ENCODE measurements at regions not wholly inside any gene's neighbourhood (a gene's known extent, or its start where the extent isn't known, plus 50 kb on each side); places are given as distances from the start of the nearest gene placed in this dataset.

- no peak overlapping the region for H3K27ac ChIP-seq
- no peaks in the 10 kb centered on the region for H3K27me3 ChIP-seq (replicated peaks)
- no peak overlapping the region for H3K4me3 ChIP-seq (ENCODE audit: low read depth, low read length)
- no peak for DNase-seq
- in situ Hi-C loops (cut with HindIII; ENCODE audit: low pct_ligation_motif_present, low sequenced_read_pairs) = no loop called here
- no peaks in the 10 kb centered on the region for H3K36me3 ChIP-seq (replicated peaks)
- TF ChIP-seq, protein P1, sequence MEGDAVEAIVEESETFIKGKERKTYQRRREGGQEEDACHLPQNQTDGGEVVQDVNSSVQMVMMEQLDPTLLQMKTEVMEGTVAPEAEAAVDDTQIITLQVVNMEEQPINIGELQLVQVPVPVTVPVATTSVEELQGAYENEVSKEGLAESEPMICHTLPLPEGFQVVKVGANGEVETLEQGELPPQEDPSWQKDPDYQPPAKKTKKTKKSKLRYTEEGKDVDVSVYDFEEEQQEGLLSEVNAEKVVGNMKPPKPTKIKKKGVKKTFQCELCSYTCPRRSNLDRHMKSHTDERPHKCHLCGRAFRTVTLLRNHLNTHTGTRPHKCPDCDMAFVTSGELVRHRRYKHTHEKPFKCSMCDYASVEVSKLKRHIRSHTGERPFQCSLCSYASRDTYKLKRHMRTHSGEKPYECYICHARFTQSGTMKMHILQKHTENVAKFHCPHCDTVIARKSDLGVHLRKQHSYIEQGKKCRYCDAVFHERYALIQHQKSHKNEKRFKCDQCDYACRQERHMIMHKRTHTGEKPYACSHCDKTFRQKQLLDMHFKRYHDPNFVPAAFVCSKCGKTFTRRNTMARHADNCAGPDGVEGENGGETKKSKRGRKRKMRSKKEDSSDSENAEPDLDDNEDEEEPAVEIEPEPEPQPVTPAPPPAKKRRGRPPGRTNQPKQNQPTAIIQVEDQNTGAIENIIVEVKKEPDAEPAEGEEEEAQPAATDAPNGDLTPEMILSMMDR (IDR thresholded peaks at IDR 0.05; ENCODE audit: low read depth, low read length, missing control alignments) = no peak
Observed at GRCh38 chr10:2380218-2380617, 642.9 kb upstream of the ADARB2 start.

DNA sequence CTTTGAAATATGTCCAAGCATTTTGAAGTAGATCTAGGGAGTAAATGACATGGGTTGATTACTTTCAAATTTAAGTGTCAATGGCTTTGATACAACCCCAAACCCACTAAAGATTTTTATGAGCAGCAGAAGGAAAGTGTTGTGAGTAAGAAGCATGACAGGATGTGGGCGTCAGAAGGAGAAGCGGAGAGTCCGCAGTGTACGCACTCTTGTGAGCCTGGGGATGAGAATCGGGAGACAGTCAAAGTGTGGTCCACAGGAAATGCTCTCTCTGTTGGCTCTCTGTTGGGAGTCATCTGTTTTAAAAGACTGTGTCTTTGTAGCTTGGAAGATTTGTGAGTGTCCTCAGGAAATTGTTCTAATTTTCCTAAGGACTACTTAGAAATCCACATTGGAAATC lies 629.8 kb upstream of the ADARB2 start:
- H3K4me3 ChIP-seq (ENCODE audit: low read depth, low read length) = no peak overlapping the region
- H3K27ac ChIP-seq = no peak overlapping the region
- H3K27me3 ChIP-seq (replicated peaks) = no peaks in the 10 kb centered on the region
- in situ Hi-C loops (cut with HindIII; ENCODE audit: low pct_ligation_motif_present, low sequenced_read_pairs) = no loop called here
- no peaks in the 10 kb centered on the region for H3K36me3 ChIP-seq (replicated peaks)
- TF ChIP-seq, protein P1 (IDR thresholded peaks at IDR 0.05; ENCODE audit: low read depth, low read length, missing control alignments) = no peak
- DNase-seq = no peak

- H3K27me3 ChIP-seq (replicated peaks) = no peaks in the 10 kb centered on the region
- no peak for DNase-seq
- H3K4me3 ChIP-seq (ENCODE audit: low read depth, low read length) = no peak overlapping the region
- TF ChIP-seq, protein P1 (IDR thresholded peaks at IDR 0.05; ENCODE audit: low read depth, low read length, missing control alignments) = no peak
- no peak overlapping the region for H3K27ac ChIP-seq
- no peaks in the 10 kb centered on the region for H3K36me3 ChIP-seq (replicated peaks)
- in situ Hi-C loops (cut with HindIII; ENCODE audit: low pct_ligation_motif_present, low sequenced_read_pairs) = no loop called here
Observed at GRCh38 chr10:2366264-2366931, 629.1 kb upstream of the ADARB2 start.

GRCh38 chr10:2362331-2362730 lies 625.0 kb upstream of the ADARB2 start:
- DNase-seq = no peak
- in situ Hi-C loops (cut with HindIII; ENCODE audit: low pct_ligation_motif_present, low sequenced_read_pairs) = no loop called here
- Histone ChIP-seq H3K27me3 (replicated peaks) (no peaks in the 10 kb centered on the region), H3K36me3 (replicated peaks) (no peaks in the 10 kb centered on the region), H3K4me3 (ENCODE audit: low read depth, low read length) (no peak overlapping the region), H3K27ac (no peak overlapping the region)
- TF ChIP-seq, protein P1 (IDR thresholded peaks at IDR 0.05; ENCODE audit: low read depth, low read length, missing control alignments) = no peak

DNA sequence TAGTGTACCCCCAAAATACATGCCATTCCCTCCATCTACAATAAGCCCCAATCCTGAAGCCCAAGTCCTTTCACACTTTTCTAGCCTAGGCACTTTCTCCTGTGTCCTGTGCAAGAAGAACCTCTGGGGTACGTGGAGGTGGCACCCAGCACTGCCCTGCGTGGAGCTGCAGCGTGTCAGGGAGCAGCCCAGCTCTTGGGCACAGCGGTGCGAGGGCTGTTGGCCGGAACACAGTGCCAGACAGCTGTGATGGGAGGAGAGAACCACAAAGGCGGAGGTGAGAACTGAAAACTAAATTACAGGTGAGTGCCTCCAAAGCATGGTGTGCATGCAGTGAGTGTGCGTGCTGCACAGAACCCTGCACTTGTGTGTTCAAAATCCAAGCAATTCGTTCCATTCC lies 621.3 kb upstream of the ADARB2 start:
- TF ChIP-seq, protein P1 (IDR thresholded peaks at IDR 0.05; ENCODE audit: low read depth, low read length, missing control alignments) = no peak
- Histone ChIP-seq H3K27ac (no peak overlapping the region), H3K36me3 (replicated peaks) (no peaks in the 10 kb centered on the region), H3K4me3 (ENCODE audit: low read depth, low read length) (no peak overlapping the region), H3K27me3 (replicated peaks) (no peaks in the 10 kb centered on the region)
- in situ Hi-C loops (cut with HindIII; ENCODE audit: low pct_ligation_motif_present, low sequenced_read_pairs) = no loop called here
- DNase-seq = no peak

GRCh38 chr10:2356670-2357069 lies 619.3 kb upstream of the ADARB2 start:
- in situ Hi-C loops (cut with HindIII; ENCODE audit: low pct_ligation_motif_present, low sequenced_read_pairs) = no loop called here
- Histone ChIP-seq H3K27me3 (replicated peaks) (no peaks in the 10 kb centered on the region), H3K36me3 (replicated peaks) (no peaks in the 10 kb centered on the region), H3K27ac (no peak overlapping the region), H3K4me3 (ENCODE audit: low read depth, low read length) (no peak overlapping the region)
- no peak for DNase-seq
- TF ChIP-seq, protein P1 (IDR thresholded peaks at IDR 0.05; ENCODE audit: low read depth, low read length, missing control alignments) = no peak

Measured in brain microvascular endothelial cell (primary cell).